Transverse colon (tissue), 4 donors: ENCODE measurements at regions not wholly inside any gene's neighbourhood (a gene's known extent, or its start where the extent isn't known, plus 50 kb on each side); places are given as distances from the start of the nearest gene placed in this dataset.

Experiments
- DNase-seq: peaks from one replicate; pipeline ENCODE4 v3.0.0-alpha.2; 2019
- H3K27ac ChIP-seq, 4 donors: fragments of 200-600 bp; sonication (generic); 2 replicates each; pipeline ENCODE4 v1.5.1; 2016 to 2018; ENCODE audit warnings: inconsistent platforms in 4 of 4
- H3K27me3 ChIP-seq: fragments of 200-600 bp; sonication (generic); 2 replicates; pipeline ENCODE4 v1.5.1; 2017; ENCODE audit warnings: inconsistent platforms
- H3K36me3 ChIP-seq, 4 donors: fragments of 200-600 bp; sonication (generic); 2 replicates each; pipeline ENCODE4 v1.5.1; 2017 to 2019; ENCODE audit warnings: inconsistent platforms in 4 of 4
- H3K4me1 ChIP-seq, 4 donors: fragments of 200-600 bp; sonication (generic); 2 replicates each; pipeline ENCODE4 v1.5.1; 2017 to 2020; ENCODE audit warnings: inconsistent platforms in 4 of 4
- H3K4me3 ChIP-seq, 4 donors: fragments of 200-600 bp; sonication (generic); 1 replicate in 1 of 4; 2 replicates in 3 of 4; pipeline versions ENCODE4 v1.5.1 to v1.6.1; 2017 to 2019; ENCODE audit warnings: inconsistent platforms in 4 of 4
- H3K9me3 ChIP-seq, 2 donors: fragments of 200-600 bp; sonication (generic); 2 replicates each; pipeline ENCODE4 v1.5.1; 2017 to 2019; ENCODE audit warnings: inconsistent platforms in 2 of 2
- EP300 ChIP-seq: sonication (generic); formaldehyde crosslinking; IDR thresholded peaks from one replicate; pipeline ENCODE4 v1.6.1; 2017; ENCODE audit warnings: antibody characterized with exemption, low read depth
- POLR2A ChIP-seq: fragments of 450-650 bp; IDR thresholded peaks from one replicate; pipeline ENCODE4 v1.6.1; 2016; ENCODE audit warnings: antibody characterized with exemption, mild to moderate bottlenecking, moderate library complexity
- POLR2AphosphoS5 ChIP-seq, 3 donors: sonication (generic); formaldehyde crosslinking; IDR thresholded peaks; one replicate each; pipeline ENCODE4 v1.6.1; 2016; ENCODE audit warnings: antibody characterized with exemption in 3 of 3
- WGBS, 2 donors: methylation state at CpG; one replicate each; pipeline ENCODE4 v1.1.5; 2018; ENCODE audit warnings: low coverage in 1 of 2; 5-methylcytosine and 5-hydroxymethylcytosine counted together
- in situ Hi-C, 4 donors: fragments of 200-750 bp; cut with MboI; loops; one replicate each; pipeline versions ENCODE4 v1.15.0 to v1.15.1; 2017; ENCODE audit warnings: low sequenced_read_pairs in 3 of 4, low pct_ligation_motif_present in 1 of 4, low pct_unique_long_range_greater_than_20kb in 1 of 4
- intact Hi-C: fragments of 100-400 bp; cut with DNase I; formaldehyde crosslinking; loops from one replicate; pipeline ENCODE4 v1.15.1; 2023; ENCODE audit warnings: low total_unique reads
- TF ChIP-seq, protein P1 (sequence below), 5 experiments: fragments of 200-600 bp in 3 of 5; fragments of 450-650 bp in 2 of 5; sonication (generic) in 3 of 5; IDR thresholded peaks; 1 replicate in 2 of 5; 2 replicates in 3 of 5; pipeline ENCODE4 v1.5.1; 2016 to 2017; ENCODE audit warnings: antibody characterized with exemption in 5 of 5, inconsistent platforms in 3 of 5, mild to moderate bottlenecking in 2 of 5, moderate library complexity in 1 of 5

- intact Hi-C loops (no loop called here), in situ Hi-C loops (no loop called here)
- H3K27me3 ChIP-seq, result no peaks in the 10 kb centered on the region
- peaks cover 0 to 4% of the 10 kb centered on the region in 2 donors for H3K9me3 ChIP-seq
- no peak for TF ChIP-seq EP300
- no peak for TF ChIP-seq POLR2A
- TF ChIP-seq, protein P1, sequence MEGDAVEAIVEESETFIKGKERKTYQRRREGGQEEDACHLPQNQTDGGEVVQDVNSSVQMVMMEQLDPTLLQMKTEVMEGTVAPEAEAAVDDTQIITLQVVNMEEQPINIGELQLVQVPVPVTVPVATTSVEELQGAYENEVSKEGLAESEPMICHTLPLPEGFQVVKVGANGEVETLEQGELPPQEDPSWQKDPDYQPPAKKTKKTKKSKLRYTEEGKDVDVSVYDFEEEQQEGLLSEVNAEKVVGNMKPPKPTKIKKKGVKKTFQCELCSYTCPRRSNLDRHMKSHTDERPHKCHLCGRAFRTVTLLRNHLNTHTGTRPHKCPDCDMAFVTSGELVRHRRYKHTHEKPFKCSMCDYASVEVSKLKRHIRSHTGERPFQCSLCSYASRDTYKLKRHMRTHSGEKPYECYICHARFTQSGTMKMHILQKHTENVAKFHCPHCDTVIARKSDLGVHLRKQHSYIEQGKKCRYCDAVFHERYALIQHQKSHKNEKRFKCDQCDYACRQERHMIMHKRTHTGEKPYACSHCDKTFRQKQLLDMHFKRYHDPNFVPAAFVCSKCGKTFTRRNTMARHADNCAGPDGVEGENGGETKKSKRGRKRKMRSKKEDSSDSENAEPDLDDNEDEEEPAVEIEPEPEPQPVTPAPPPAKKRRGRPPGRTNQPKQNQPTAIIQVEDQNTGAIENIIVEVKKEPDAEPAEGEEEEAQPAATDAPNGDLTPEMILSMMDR (IDR thresholded peaks at IDR 0.05), result no peak
- TF ChIP-seq POLR2AphosphoS5 (IDR thresholded peaks at IDR 0.05), result no peak
- H3K27ac ChIP-seq, result no peak overlapping the region
- 33 to 40% methylated on average over 7 to 8 of the region's 8 CpGs for WGBS, 2 donors
- no peak for DNase-seq
- no peaks in the 10 kb centered on the region for H3K4me1 ChIP-seq
- no peaks in the 10 kb centered on the region for H3K36me3 ChIP-seq
- no peak overlapping the region for H3K4me3 ChIP-seq
These were observed 493.3 kb upstream of the ADAMTS16 start for GRCh38 chr5:4646715-4647375.

- no peak for TF ChIP-seq POLR2A
- TF ChIP-seq, protein P1 (IDR thresholded peaks at IDR 0.05), result no peak
- TF ChIP-seq EP300, result no peak
- no peak for TF ChIP-seq POLR2AphosphoS5 (IDR thresholded peaks at IDR 0.05)
- H3K36me3 ChIP-seq, result no peaks in the 10 kb centered on the region
- DNase-seq, result no peak
- no peaks in the 10 kb centered on the region for H3K27me3 ChIP-seq
- WGBS, 2 donors, result 82 to 86% methylated on average over 3 to 7 of the region's 7 CpGs
- H3K27ac ChIP-seq, result no peak overlapping the region
- in situ Hi-C loops (no loop called here), intact Hi-C loops (no loop called here)
- no peak overlapping the region for H3K4me3 ChIP-seq
- H3K4me1 ChIP-seq, result no peaks in the 10 kb centered on the region
- no peaks in the 10 kb centered on the region for H3K9me3 ChIP-seq
These were observed 492.2 kb upstream of the ADAMTS16 start for GRCh38 chr5:4647955-4648354.

- H3K27me3 ChIP-seq, result no peaks in the 10 kb centered on the region
- no peak overlapping the region for H3K4me3 ChIP-seq
- intact Hi-C loops (no loop called here), in situ Hi-C loops (no loop called here)
- H3K9me3 ChIP-seq, result no peaks in the 10 kb centered on the region
- 77 to 84% methylated on average over 6 of the region's 6 CpGs for WGBS, 2 donors
- DNase-seq, result no peak
- H3K36me3 ChIP-seq, result no peaks in the 10 kb centered on the region
- no peaks in the 10 kb centered on the region for H3K4me1 ChIP-seq
- no peak overlapping the region for H3K27ac ChIP-seq
- TF ChIP-seq POLR2A (no peak), EP300 (no peak), POLR2AphosphoS5 (IDR thresholded peaks at IDR 0.05) (no peak)
- TF ChIP-seq, protein P1 (IDR thresholded peaks at IDR 0.05), result no peak
These were observed 488.1 kb upstream of the ADAMTS16 start for GRCh38 chr5:4651806-4652565.

- no peak for TF ChIP-seq POLR2A
- TF ChIP-seq, protein P1 (IDR thresholded peaks at IDR 0.05), result no peak
- no peak for TF ChIP-seq EP300
- TF ChIP-seq POLR2AphosphoS5 (IDR thresholded peaks at IDR 0.05), result no peak
- H3K36me3 ChIP-seq, result no peaks in the 10 kb centered on the region
- no peaks in the 10 kb centered on the region for H3K9me3 ChIP-seq
- no peak overlapping the region for H3K4me3 ChIP-seq
- H3K27me3 ChIP-seq, result no peaks in the 10 kb centered on the region
- no peak overlapping the region for H3K27ac ChIP-seq
- intact Hi-C loops, result no loop called here
- WGBS, 2 donors, result 42% methylated on average over 1 of the region's 1 CpG; no CpG with 5 or more reads in 1 of the 2 donors
- in situ Hi-C loops, result no loop called here
- DNase-seq, result no peak
- no peaks in the 10 kb centered on the region for H3K4me1 ChIP-seq
These were observed 486.7 kb upstream of the ADAMTS16 start for GRCh38 chr5:4653475-4653874.
